T-helper 17 cell (primary cell): ENCODE measurements at regions not wholly inside any gene's neighbourhood (a gene's known extent, or its start where the extent isn't known, plus 50 kb on each side); places are given as distances from the start of the nearest gene placed in this dataset.

Source experiments
- ATAC-seq: fragments of 150-1000 bp; cut with Tn5 transposase; 2 replicates; pipeline ENCODE4 v1.10.0; 2021; ENCODE audit warnings: mild to moderate bottlenecking, moderate library complexity
- DNase-seq, 3 donors: peaks; one replicate each; pipeline versions ENCODE4 v3.0.0 to v3.0.0-alpha.2; 2020 to 2021
- H3K9me3 ChIP-seq: one replicate; pipeline ENCODE4 v1.7.0; 2013; ENCODE audit warnings: low read length, mild to moderate bottlenecking; ENCODE audit not compliant: control insufficient read depth, poor library complexity, severe bottlenecking
- H3K27ac Mint-ChIP-seq: one replicate; pipeline ENCODE4 v1.8.0; 2022; ENCODE audit warnings: mild to moderate bottlenecking, moderate library complexity, mixed read lengths
- H3K27me3 Mint-ChIP-seq: one replicate; pipeline ENCODE4 v1.8.0; 2022; ENCODE audit warnings: mixed read lengths
- H3K36me3 Mint-ChIP-seq: one replicate; pipeline ENCODE4 v1.8.0; 2022; ENCODE audit warnings: low read depth, mixed read lengths
- H3K4me1 Mint-ChIP-seq: one replicate; pipeline ENCODE4 v1.8.0; 2022; ENCODE audit warnings: mild to moderate bottlenecking, mixed read lengths
- H3K4me3 Mint-ChIP-seq: one replicate; pipeline ENCODE4 v1.8.0; 2022; ENCODE audit warnings: mild to moderate bottlenecking, moderate library complexity, mixed read lengths

GRCh38 chr6:40931931-40932330 is 107.1 kb downstream of the UNC5CL start:
- H3K27ac Mint-ChIP-seq = no peak overlapping the region
- H3K4me1 Mint-ChIP-seq = peaks cover 5% of the 10 kb centered on the region
- no peak for DNase-seq
- H3K4me3 Mint-ChIP-seq = no peak overlapping the region
- no peak for ATAC-seq
- H3K27me3 Mint-ChIP-seq = peaks cover 34% of the 10 kb centered on the region
- H3K9me3 ChIP-seq = no peaks in the 10 kb centered on the region
- H3K36me3 Mint-ChIP-seq = peaks cover 2% of the 10 kb centered on the region

- ATAC-seq (no peak), DNase-seq (no peak)
- Mint-ChIP-seq H3K4me1 (peaks cover 5% of the 10 kb centered on the region), H3K27me3 (peaks cover 34% of the 10 kb centered on the region), H3K27ac (no peak overlapping the region), H3K36me3 (no peaks in the 10 kb centered on the region), H3K4me3 (no peak overlapping the region)
- H3K9me3 ChIP-seq = no peaks in the 10 kb centered on the region
Measured at GRCh38 chr6:40930555-40930954, 108.5 kb downstream of the UNC5CL start.

GRCh38 chr6:40930045-40930444 is 109.0 kb downstream of the UNC5CL start:
- H3K36me3 Mint-ChIP-seq = no peaks in the 10 kb centered on the region
- H3K4me1 Mint-ChIP-seq = peaks cover 9% of the 10 kb centered on the region
- no peak for DNase-seq
- ATAC-seq = no peak
- H3K9me3 ChIP-seq = no peaks in the 10 kb centered on the region
- no peak overlapping the region for H3K4me3 Mint-ChIP-seq
- H3K27me3 Mint-ChIP-seq = peaks cover 34% of the 10 kb centered on the region
- no peak overlapping the region for H3K27ac Mint-ChIP-seq

- H3K27ac Mint-ChIP-seq = no peak overlapping the region
- DNase-seq (no peak), ATAC-seq (no peak)
- H3K27me3 Mint-ChIP-seq = peaks cover 27% of the 10 kb centered on the region
- no peak overlapping the region for H3K4me3 Mint-ChIP-seq
- H3K36me3 Mint-ChIP-seq = no peaks in the 10 kb centered on the region
- H3K4me1 Mint-ChIP-seq = peaks cover 4% of the 10 kb centered on the region
- no peaks in the 10 kb centered on the region for H3K9me3 ChIP-seq
Measured at GRCh38 chr6:40929176-40929575, 109.8 kb downstream of the UNC5CL start.

- H3K27me3 Mint-ChIP-seq = peaks cover 25% of the 10 kb centered on the region
- H3K27ac Mint-ChIP-seq = no peak overlapping the region
- H3K9me3 ChIP-seq = no peaks in the 10 kb centered on the region
- peaks cover 4% of the 10 kb centered on the region for H3K4me1 Mint-ChIP-seq
- ATAC-seq (no peak), DNase-seq (no peak)
- no peak overlapping the region for H3K4me3 Mint-ChIP-seq
- H3K36me3 Mint-ChIP-seq = no peaks in the 10 kb centered on the region
Measured at GRCh38 chr6:40928763-40929162, 110.3 kb downstream of the UNC5CL start.

GRCh38 chr6:40928307-40928706 is 110.7 kb downstream of the UNC5CL start:
- Mint-ChIP-seq H3K4me3 (no peak overlapping the region), H3K4me1 (peaks cover 4% of the 10 kb centered on the region), H3K27me3 (peaks cover 20% of the 10 kb centered on the region), H3K36me3 (no peaks in the 10 kb centered on the region), H3K27ac (no peak overlapping the region)
- DNase-seq (no peak), ATAC-seq (no peak)
- H3K9me3 ChIP-seq = no peaks in the 10 kb centered on the region

- Mint-ChIP-seq H3K36me3 (no peaks in the 10 kb centered on the region), H3K4me3 (no peak overlapping the region), H3K27me3 (peaks cover 32% of the 10 kb centered on the region), H3K27ac (no peak overlapping the region), H3K4me1 (peaks cover 4% of the 10 kb centered on the region)
- no peaks in the 10 kb centered on the region for H3K9me3 ChIP-seq
- ATAC-seq (no peak), DNase-seq (no peak)
Measured at GRCh38 chr6:40925341-40925740, 113.7 kb downstream of the UNC5CL start.

- DNase-seq (no peak), ATAC-seq (no peak)
- H3K4me3 Mint-ChIP-seq = no peak overlapping the region
- peaks cover 34% of the 10 kb centered on the region for H3K27me3 Mint-ChIP-seq
- H3K4me1 Mint-ChIP-seq = peaks cover 4% of the 10 kb centered on the region
- no peaks in the 10 kb centered on the region for H3K9me3 ChIP-seq
- H3K36me3 Mint-ChIP-seq = no peaks in the 10 kb centered on the region
- H3K27ac Mint-ChIP-seq = no peak overlapping the region
Measured at GRCh38 chr6:40924839-40925238, 114.2 kb downstream of the UNC5CL start.

GRCh38 chr6:40923880-40924279 is 115.1 kb downstream of the UNC5CL start:
- Mint-ChIP-seq H3K4me1 (peaks cover 4% of the 10 kb centered on the region), H3K4me3 (no peak overlapping the region), H3K27ac (no peak overlapping the region), H3K27me3 (peaks cover 43% of the 10 kb centered on the region), H3K36me3 (no peaks in the 10 kb centered on the region)
- no peak for DNase-seq
- H3K9me3 ChIP-seq = no peaks in the 10 kb centered on the region
- ATAC-seq = no peak

- H3K36me3 Mint-ChIP-seq = no peaks in the 10 kb centered on the region
- no peaks in the 10 kb centered on the region for H3K9me3 ChIP-seq
- no peak overlapping the region for H3K4me3 Mint-ChIP-seq
- DNase-seq = no peak
- ATAC-seq = no peak
- peaks cover 4% of the 10 kb centered on the region for H3K4me1 Mint-ChIP-seq
- H3K27me3 Mint-ChIP-seq = peaks cover 49% of the 10 kb centered on the region
- no peak overlapping the region for H3K27ac Mint-ChIP-seq
Measured at GRCh38 chr6:40923326-40923725, 115.7 kb downstream of the UNC5CL start.

GRCh38 chr6:40922281-40922680 is 116.7 kb downstream of the UNC5CL start:
- Mint-ChIP-seq H3K4me3 (no peak overlapping the region), H3K36me3 (no peaks in the 10 kb centered on the region), H3K27ac (no peak overlapping the region), H3K4me1 (peaks cover 4% of the 10 kb centered on the region), H3K27me3 (peaks cover 53% of the 10 kb centered on the region)
- DNase-seq (no peak), ATAC-seq (no peak)
- H3K9me3 ChIP-seq = no peaks in the 10 kb centered on the region

GRCh38 chr6:40918040-40918651 is 120.9 kb downstream of the UNC5CL start:
- H3K9me3 ChIP-seq = no peaks in the 10 kb centered on the region
- Mint-ChIP-seq H3K27ac (no peak overlapping the region), H3K27me3 (peaks cover 43% of the 10 kb centered on the region), H3K36me3 (peaks cover 2% of the 10 kb centered on the region), H3K4me3 (no peak overlapping the region), H3K4me1 (peaks cover 2% of the 10 kb centered on the region)
- DNase-seq (no peak), ATAC-seq (no peak)

GRCh38 chr6:40917603-40918002 is 121.4 kb downstream of the UNC5CL start:
- peaks cover 40% of the 10 kb centered on the region for H3K27me3 Mint-ChIP-seq
- H3K4me3 Mint-ChIP-seq = no peak overlapping the region
- no peak for ATAC-seq
- H3K4me1 Mint-ChIP-seq = peaks cover 2% of the 10 kb centered on the region
- H3K9me3 ChIP-seq = no peaks in the 10 kb centered on the region
- peaks cover 2% of the 10 kb centered on the region for H3K36me3 Mint-ChIP-seq
- no peak for DNase-seq
- no peak overlapping the region for H3K27ac Mint-ChIP-seq

- H3K4me1 Mint-ChIP-seq = peaks cover 2% of the 10 kb centered on the region
- no peak overlapping the region for H3K4me3 Mint-ChIP-seq
Measured at GRCh38 chr6:40916845-40917244, 122.2 kb downstream of the UNC5CL start.

More at GRCh38 chr6:40916845-40917244, 122.2 kb downstream of the UNC5CL start:
- Mint-ChIP-seq H3K27ac (no peak overlapping the region), H3K27me3 (peaks cover 38% of the 10 kb centered on the region), H3K36me3 (peaks cover 2% of the 10 kb centered on the region)
- DNase-seq (no peak), ATAC-seq (no peak)
- no peaks in the 10 kb centered on the region for H3K9me3 ChIP-seq
